ENCODE measurements at regions not wholly inside any gene's neighbourhood (a gene's known extent, or its start where the extent isn't known, plus 50 kb on each side); places are given as distances from the start of the nearest gene placed in this dataset.

- no peak for DNase-seq (ENCODE audit: low read depth in 2 of 2)
Observed at GRCh38 chr14:49381778-49382177, 204.4 kb downstream of the RPS29 start.

GRCh38 chr14:49367696-49368095 is 218.5 kb downstream of the RPS29 start:
- DNase-seq (ENCODE audit: low read depth in 2 of 2), result no peak

- no peak for DNase-seq (ENCODE audit: low read depth in 2 of 2)
Observed at GRCh38 chr14:49366416-49366815, 219.8 kb downstream of the RPS29 start.

- no peak for DNase-seq (ENCODE audit: low read depth in 2 of 2)
Observed at GRCh38 chr14:49364752-49365117, 221.4 kb downstream of the RPS29 start.

GRCh38 chr14:49363821-49364751 is 222.1 kb downstream of the RPS29 start:
- no peak for DNase-seq (ENCODE audit: low read depth in 2 of 2)

GRCh38 chr14:49362916-49363315 is 223.3 kb downstream of the RPS29 start:
- no peak for DNase-seq (ENCODE audit: low read depth in 2 of 2)

- no peak for DNase-seq (ENCODE audit: low read depth in 2 of 2)
Observed at GRCh38 chr14:49339130-49339529, 247.1 kb downstream of the RPS29 start.

- DNase-seq (ENCODE audit: low read depth in 2 of 2), result no peak
Observed at GRCh38 chr14:49319810-49320209, 266.4 kb downstream of the RPS29 start.

- no peak for DNase-seq (ENCODE audit: low read depth in 2 of 2)
Observed at GRCh38 chr14:49315570-49315969, 270.6 kb downstream of the RPS29 start.

GRCh38 chr14:49314737-49315136 is 271.4 kb downstream of the RPS29 start:
- DNase-seq (ENCODE audit: low read depth in 2 of 2), result no peak

GRCh38 chr14:49313108-49313507 is 273.1 kb downstream of the RPS29 start:
- no peak for DNase-seq (ENCODE audit: low read depth in 2 of 2)

- no peak for DNase-seq (ENCODE audit: low read depth in 2 of 2)
Observed at GRCh38 chr14:49310298-49310697, 275.9 kb downstream of the RPS29 start.

- DNase-seq (ENCODE audit: low read depth in 2 of 2), result no peak
Observed at GRCh38 chr14:49306152-49306751, 279.9 kb downstream of the RPS29 start.

- no peak for DNase-seq (ENCODE audit: low read depth in 2 of 2)
Observed at GRCh38 chr14:49303946-49304516, 282.1 kb downstream of the RPS29 start.

GRCh38 chr14:49297102-49297501 is 289.1 kb downstream of the RPS29 start:
- DNase-seq (ENCODE audit: low read depth in 2 of 2), result no peak

- DNase-seq (ENCODE audit: low read depth in 2 of 2), result no peak
Observed at GRCh38 chr14:49294621-49295148, 291.5 kb downstream of the RPS29 start.

GRCh38 chr14:49287004-49287403 is 299.2 kb downstream of the RPS29 start:
- no peak for DNase-seq (ENCODE audit: low read depth in 2 of 2)

- DNase-seq (ENCODE audit: low read depth in 2 of 2), result no peak
Observed at GRCh38 chr14:49286257-49286983, 299.8 kb downstream of the RPS29 start.

GRCh38 chr14:49280566-49280965 is 305.6 kb downstream of the RPS29 start:
- DNase-seq (ENCODE audit: low read depth in 2 of 2), result no peak

GRCh38 chr14:49250517-49250916 is 335.7 kb downstream of the RPS29 start:
- no peak for DNase-seq (ENCODE audit: low read depth in 2 of 2)

- no peak for DNase-seq (ENCODE audit: low read depth in 2 of 2)
Observed at GRCh38 chr14:49250109-49250508, 336.1 kb downstream of the RPS29 start.

GRCh38 chr14:49249022-49249421 is 337.2 kb downstream of the RPS29 start:
- DNase-seq (ENCODE audit: low read depth in 2 of 2), result no peak
